Inflammatory macrophage treated with lipopolysaccharide for 4 hours (primary cell): ENCODE measurements at regions not wholly inside any gene's neighbourhood (a gene's known extent, or its start where the extent isn't known, plus 50 kb on each side); places are given as distances from the start of the nearest gene placed in this dataset.
A peak's percentile ranks its signal among the peaks of the same experiment; 100 is the strongest.

ENCODE experiments used
- DNase-seq: peaks from one replicate; pipeline ENCODE4 v3.0.0-alpha.2; 2020

DNA sequence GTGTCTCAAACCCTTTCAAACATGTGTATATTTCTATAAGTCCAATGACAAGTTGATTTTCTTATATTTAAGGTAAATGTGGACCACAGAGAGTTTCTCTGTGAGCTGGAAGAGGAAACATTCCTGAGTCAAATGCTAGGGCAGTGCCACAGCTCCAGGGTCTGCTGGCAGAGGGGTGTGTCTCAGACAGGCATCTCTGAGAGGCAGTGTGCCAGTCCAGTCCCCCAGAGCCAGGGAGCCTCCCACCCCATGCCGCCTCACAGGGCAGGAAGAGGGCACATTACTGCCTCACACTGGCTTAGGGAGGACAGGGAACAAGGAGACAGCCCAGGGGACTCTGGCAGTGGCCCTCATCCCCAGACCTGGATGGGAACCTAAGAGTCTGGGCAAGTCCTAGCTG, 120.2 kb downstream of the TENT4A start:
- DNase-seq, result no peak

DNA sequence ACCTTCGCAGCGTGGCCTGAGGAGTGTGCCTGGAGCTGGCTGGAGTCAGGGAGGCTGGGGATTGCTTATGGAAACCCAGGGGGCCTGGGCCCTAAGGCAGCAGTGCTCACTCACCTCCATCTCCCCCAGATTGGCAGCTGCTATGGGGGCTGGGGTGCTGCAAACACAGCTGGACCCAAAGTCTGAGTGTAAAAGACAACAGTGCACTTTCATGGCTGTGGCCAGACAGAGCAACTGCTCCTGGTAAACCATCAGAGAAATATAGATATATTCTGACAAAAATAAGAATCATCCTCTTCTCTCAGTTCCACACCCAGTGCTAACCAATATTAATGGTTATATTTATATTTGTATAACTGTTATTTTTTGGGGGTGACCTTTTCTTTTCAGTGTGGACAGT, 123.9 kb downstream of the TENT4A start:
- DNase-seq, result no peak

DNA sequence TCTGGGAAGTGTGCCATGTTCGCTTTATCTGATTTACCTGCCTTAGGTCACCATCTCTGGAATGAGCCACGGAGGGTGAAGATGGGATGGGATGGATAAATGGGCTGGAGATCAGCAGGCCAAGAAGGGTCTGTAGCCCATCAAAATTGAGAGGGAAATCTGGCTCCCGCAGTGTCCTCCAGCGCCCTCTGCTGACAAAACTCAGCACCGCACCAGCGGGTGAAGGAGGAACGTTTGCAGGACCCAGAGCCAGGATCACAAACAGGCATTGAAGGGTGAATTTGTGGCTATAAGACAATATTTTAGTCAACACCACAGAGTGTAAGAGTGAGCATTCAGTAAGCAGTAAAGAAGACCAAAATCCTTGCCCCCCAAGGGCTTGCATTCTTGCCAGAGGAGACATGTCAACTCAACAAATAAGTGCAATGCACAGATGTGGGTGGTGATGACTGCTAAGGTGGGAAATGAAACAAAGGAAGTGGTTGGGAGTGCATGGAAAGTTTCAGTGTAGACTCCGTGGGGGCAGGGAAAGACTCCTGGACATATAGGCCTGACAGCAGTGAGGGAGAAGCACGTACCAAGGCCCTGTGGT, 124.4 kb downstream of the TENT4A start:
- DNase-seq, result peak; percentile 13

DNA sequence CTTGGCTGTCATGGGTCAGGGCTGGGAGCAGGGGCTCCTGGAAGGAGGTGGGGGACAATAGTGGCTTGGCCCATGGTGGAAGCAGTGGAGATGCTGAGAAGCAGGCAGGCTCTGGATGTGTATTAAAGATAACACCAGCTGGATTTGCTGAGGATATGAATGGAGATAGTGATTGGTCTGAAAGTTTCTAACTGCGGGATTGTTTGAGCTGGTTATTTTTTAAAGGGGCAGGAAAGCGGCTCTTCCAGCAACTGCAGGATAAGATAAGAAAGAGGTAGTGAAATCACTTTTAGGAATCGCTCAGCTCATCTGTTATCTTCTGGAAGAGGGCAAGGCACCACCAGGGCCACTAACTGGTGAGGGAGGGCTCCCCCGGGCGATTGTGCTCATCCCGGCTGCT, 125.5 kb downstream of the TENT4A start:
- no peak for DNase-seq

DNA sequence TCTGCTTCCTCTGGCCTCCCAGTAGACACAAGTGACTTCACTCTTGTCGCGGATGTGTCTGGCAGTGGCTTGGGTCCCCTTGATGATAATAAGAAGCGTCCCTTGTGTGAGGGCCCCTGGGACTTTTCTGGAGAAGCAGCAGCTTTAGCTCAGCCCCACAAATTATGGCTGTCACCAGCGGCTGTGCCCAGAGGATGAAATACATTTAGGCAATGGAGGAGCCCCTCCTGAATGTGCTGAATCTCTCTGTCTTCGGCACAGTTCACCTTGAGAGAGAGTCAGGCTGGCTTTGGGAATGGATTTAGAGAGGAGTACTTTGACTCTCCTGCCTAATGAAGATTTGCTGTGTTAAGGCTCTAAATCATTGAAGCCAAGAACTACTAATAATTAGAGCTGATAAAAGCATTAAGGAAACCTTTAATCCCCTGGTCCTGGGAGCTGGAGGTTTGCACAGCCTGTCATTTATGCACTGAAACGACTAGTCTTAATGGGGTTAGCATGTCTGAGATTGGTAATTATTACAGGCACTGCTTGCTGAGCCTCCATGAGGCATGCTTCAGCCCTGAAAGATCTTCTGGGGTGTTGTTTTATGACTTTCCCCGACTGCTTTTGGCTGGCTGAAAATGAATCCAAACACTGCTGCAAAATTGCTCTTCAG, 127.0 kb downstream of the TENT4A start:
- no peak for DNase-seq

DNA sequence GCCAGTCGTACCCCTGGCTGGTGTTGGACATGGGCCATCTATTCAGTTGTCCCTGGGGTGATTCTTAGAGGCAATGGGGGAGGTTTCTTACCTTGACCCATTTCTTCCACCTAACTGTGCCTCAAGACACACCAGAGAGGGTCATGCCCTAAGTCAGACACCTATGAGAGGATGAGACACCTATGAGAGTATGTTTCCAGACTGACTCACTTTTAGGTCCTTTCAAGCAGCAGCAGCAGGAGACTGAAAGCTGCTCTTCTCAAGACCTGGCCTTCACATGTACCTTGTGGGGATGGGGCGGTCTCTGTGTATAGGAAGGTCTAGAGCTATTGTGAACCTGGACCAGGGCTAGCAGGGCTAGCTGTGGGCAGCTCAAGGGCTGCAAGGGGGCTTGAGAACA, 130.1 kb downstream of the TENT4A start:
- no peak for DNase-seq

GRCh38 chr5:6843821-6844220, 130.6 kb downstream of the TENT4A start:
- no peak for DNase-seq

DNA sequence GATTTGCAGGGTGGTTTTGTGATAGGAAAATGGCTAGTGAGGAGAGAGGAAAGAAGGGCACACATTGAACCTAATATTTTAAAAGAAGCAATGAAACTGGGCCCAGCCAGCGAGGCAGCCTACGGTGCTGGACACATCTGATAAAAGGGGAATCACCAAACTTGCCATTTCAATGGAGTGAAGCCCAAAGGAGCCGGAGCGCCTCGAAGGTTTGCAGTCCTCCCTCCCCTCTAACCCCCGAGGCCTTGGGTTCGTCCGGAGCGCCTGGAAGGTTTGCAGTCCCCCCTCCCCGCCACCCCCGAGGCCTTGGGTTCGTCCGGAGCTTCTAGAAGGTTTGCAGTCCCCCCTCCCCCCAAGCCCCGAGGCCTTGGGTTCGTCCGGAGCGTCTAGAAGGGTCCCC, 132.6 kb downstream of the TENT4A start:
- DNase-seq, result no peak

DNA sequence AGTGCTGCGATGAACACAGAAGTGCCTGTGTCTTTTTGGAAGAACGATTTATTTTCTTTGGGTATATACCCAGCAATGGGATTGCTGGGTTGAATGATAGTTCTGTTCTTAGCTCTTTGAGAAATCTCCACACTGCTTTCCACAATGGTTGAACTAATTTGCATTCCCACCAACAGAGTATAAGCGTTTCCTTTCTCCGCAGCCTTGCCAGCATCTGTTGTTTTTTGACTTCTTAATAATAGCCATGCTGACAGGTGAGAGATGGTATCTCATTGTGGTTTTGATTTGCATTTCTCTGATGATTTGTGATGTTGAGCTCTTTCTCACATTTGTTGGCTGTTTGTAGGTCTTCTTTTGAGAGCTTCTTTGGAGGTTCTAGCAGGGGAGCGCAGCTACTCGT, 134.6 kb downstream of the TENT4A start:
- no peak for DNase-seq

DNA sequence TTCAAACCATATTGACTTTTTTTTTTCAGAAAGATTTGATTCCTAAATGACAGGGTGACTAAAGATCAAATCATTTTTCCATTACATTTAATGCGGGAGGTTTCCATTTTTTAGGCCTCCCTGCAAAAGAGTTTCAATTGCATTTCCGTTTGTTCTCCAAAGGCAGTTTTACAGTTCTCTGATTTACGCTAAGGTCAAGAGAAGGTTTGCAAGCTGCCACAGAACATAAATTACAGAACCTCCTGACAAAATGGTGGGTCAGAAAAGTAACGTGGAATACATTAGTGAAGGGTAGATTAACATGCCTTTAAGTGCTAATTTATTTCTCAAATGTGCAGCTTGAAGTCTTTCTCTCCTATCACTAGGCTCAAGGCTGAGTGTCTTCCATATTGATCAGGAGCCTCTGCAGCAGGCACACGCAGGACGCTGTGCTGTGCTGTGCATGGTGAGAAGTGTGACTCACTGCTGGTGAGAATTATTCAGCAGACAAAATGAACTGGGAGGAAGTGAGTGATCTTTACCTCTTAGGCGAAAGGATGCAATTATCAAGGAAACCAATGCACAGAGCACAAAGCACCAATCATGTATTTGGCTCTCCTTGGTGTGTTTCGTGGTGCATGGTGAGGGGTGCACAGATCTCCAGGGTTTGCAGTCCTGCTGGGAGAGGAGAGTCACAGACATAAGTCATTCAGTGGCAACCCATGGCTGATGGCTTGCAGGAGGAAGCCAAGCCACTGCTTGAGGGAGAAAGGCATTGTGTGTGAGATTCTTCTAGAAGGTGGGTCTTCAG, 136.3 kb downstream of the TENT4A start:
- no peak for DNase-seq

- DNase-seq, result no peak
These were observed 136.8 kb downstream of the TENT4A start for GRCh38 chr5:6850106-6850432.

- no peak for DNase-seq
These were observed 143.4 kb downstream of the TENT4A start for GRCh38 chr5:6856653-6857052.

GRCh38 chr5:6858419-6858818, 145.2 kb downstream of the TENT4A start:
- no peak for DNase-seq

- no peak for DNase-seq
These were observed 145.8 kb downstream of the TENT4A start for GRCh38 chr5:6859023-6859422.

DNA sequence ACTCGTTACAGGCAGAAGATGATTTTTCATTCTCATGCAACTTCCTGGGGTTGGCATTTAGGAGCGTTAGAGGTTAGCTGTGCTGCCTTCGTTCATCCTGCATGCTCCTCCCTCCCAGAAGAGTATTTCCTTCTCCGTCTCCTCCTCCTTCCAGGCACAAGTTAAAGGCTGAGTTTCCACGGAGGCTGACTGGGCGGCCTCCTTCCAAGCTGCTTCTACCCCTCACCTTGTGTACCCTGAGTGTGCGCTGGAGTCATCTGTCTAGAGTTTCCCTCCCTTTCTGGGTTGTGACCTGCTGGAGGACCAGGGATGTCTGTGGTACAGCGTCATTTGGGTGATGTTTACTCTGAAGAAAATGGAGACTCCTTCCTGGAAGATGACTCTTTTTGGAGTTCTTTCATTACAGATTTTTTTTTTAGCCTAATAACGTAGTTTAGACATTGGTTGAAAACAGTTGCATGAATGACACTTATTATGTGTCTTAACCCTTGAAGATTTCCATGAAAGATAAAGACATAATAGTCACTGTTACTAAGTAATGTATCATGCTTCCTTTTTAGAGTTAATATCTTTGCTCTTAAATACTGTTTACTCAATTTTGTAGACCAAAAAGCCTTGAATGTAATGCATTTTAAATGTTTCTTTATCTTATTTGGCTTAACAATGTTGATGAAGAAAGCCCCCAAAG, 146.9 kb downstream of the TENT4A start:
- DNase-seq, result no peak

DNA sequence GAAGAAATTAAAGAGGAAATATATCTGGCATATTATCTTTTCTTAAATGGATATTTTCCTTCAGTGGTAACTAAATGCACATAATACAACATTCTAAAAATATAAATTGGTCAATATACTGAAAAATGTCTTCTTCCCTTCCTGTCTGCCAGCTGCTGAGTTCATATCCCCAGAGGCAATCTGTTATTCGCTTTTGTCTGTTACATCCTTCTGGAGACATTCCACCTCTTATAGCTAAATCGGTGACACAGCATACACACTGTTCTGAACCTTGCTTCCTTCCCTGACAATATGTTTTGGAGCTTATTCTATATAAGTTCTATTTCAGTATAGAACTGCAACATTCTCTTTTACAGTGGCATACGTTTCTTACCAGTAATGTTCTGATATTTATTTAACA, 147.8 kb downstream of the TENT4A start:
- DNase-seq, result no peak

DNA sequence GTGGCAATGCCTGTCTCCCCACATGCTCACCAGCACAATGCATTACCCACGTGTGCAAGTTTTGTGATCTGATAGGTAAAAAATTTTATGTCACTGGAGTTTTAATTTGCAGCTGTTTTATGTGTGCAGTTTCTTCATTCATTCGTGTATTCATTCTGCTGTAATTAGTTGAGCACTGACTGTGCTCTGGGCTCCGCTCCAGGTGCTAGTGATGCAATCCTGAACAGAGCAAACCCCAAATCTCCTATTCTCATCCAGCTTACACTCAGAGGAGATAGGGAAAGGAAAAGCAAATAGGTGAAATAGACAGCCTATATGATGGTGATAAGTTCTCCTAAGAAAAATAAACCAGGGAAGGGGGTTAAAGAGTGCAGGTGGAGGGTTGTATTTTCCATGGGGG, 148.4 kb downstream of the TENT4A start:
- DNase-seq, result no peak

- DNase-seq, result no peak
These were observed 149.1 kb downstream of the TENT4A start for GRCh38 chr5:6862306-6862705.

- DNase-seq, result no peak
These were observed 154.5 kb downstream of the TENT4A start for GRCh38 chr5:6867712-6868111.

GRCh38 chr5:6868171-6868570, 154.9 kb downstream of the TENT4A start:
- no peak for DNase-seq

DNA sequence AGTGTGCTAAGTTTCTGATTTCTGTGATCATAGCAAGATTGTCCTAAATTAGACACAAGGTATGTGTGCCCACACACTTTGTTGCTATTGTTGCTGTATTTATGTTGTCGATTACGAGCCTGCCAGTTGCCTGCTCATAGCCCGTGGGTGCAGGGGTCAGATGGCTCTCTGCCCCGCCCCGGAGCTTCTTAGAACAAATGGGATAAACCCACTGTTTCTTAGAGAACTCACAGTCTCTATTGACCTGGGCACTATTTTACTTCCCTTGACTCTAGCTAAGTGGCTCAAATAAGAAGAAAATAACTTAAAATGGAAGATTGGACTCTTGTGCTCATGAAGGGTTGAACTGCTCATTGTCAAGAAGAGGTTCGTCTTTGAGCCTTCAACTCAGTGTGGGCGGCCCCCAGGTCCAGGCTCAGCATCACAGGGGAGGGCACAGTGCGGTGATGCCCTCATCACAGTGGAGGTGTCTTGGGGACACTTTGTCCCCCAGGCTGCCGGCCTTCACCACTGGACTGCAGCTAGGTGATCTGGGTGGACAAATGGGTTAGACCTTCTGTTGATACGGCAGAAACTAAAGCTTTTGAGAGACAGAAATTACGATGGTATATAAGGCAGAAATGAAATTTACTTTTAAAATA, 155.5 kb downstream of the TENT4A start:
- DNase-seq, result no peak

- DNase-seq, result no peak
These were observed 156.4 kb downstream of the TENT4A start for GRCh38 chr5:6869677-6870076.

GRCh38 chr5:6872441-6873160, 159.4 kb downstream of the TENT4A start:
- DNase-seq, result no peak
